ENCODE measurements at regions not wholly inside any gene's neighbourhood (a gene's known extent, or its start where the extent isn't known, plus 50 kb on each side); places are given as distances from the start of the nearest gene placed in this dataset.
A peak's percentile ranks its signal among the peaks of the same experiment; 100 is the strongest.

DNA sequence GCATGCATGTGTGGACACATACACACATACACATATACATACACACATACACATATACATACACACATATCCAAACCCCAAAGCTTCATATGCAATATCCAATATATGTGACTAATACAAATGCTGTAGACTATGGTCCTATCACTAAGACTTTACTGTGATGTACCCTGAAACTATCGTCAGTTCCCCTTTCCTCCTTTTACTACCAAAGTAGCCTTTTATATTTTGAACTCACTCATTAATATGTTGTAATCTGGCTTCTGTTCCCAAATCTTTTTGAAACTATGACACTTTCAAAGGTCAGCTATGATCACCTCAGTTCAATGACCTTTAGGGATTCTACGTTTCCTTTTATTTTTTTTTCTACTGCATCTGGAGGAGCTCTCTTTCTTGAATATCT lies 64.8 kb upstream of the TFEC start:
- H3K4me3 Mint-ChIP-seq: no peak overlapping the region
- H3K27ac Mint-ChIP-seq: peak overlapping the region in 3 of 7 donors; percentile 14 to 67 (median 16)
- Histone ChIP-seq H3K4me1 (ENCODE audit: control insufficient read depth in 1 of 2, insufficient read depth in 2 of 2, low read length in 2 of 2) (peaks cover 5 to 10% of the 10 kb centered on the region in 2 donors), H4K20me1 (ENCODE audit: insufficient read depth, low read length) (no peaks in the 10 kb centered on the region), H3K27me3 (ENCODE audit: control insufficient read depth in 2 of 2, insufficient read depth in 2 of 2, low read length in 2 of 2) (no peaks in the 10 kb centered on the region), H3K79me2 (ENCODE audit: insufficient read depth, low read length) (no peaks in the 10 kb centered on the region), H2AFZ (ENCODE audit: insufficient read depth, low read depth, low read length, poor library complexity, severe bottlenecking) (no peak overlapping the region), H3K36me3 (replicated peaks in 1 of 2; ENCODE audit: control insufficient read depth in 1 of 2, insufficient read depth in 2 of 2, low read length in 2 of 2) (no peaks in the 10 kb centered on the region), H3K4me3 (replicated peaks in 1 of 3; ENCODE audit: low read depth in 2 of 3, low read length in 3 of 3) (no peak overlapping the region), H3K4me2 (replicated peaks; ENCODE audit: extremely low read depth, low read length, poor library complexity, severe bottlenecking) (no peak overlapping the region), H3K9me3 (replicated peaks in 1 of 2; ENCODE audit: control insufficient read depth in 1 of 2, insufficient read depth in 1 of 2, low read length in 2 of 2) (peaks cover 0 to under 1% of the 10 kb centered on the region in 2 donors), H3K27ac (ENCODE audit: low read depth in 1 of 2, low read length in 2 of 2) (no peak overlapping the region), H3K9ac (ENCODE audit: insufficient read depth, low read length, poor library complexity, severe bottlenecking) (no peak overlapping the region)
- WGBS (ENCODE audit: insufficient coverage): 38% methylated on average over 1 of the region's 2 CpGs
- intact Hi-C loops (cut with micrococcal nuclease): loop anchor here in 1 of 2 donors (10.0 kb wide), 1 partner anchor 61 kb away; the partner anchor contains the start of gene TFEC
- no peaks in the 10 kb centered on the region for H3K27me3 Mint-ChIP-seq (ENCODE audit: low read depth in 3 of 3)
- H3K4me1 Mint-ChIP-seq: peaks cover 13% of the 10 kb centered on the region
- no peaks in the 10 kb centered on the region for H3K36me3 Mint-ChIP-seq
- peak; percentile 41 to 72 (median 55) for DNase-seq
- TF ChIP-seq, protein P1, sequence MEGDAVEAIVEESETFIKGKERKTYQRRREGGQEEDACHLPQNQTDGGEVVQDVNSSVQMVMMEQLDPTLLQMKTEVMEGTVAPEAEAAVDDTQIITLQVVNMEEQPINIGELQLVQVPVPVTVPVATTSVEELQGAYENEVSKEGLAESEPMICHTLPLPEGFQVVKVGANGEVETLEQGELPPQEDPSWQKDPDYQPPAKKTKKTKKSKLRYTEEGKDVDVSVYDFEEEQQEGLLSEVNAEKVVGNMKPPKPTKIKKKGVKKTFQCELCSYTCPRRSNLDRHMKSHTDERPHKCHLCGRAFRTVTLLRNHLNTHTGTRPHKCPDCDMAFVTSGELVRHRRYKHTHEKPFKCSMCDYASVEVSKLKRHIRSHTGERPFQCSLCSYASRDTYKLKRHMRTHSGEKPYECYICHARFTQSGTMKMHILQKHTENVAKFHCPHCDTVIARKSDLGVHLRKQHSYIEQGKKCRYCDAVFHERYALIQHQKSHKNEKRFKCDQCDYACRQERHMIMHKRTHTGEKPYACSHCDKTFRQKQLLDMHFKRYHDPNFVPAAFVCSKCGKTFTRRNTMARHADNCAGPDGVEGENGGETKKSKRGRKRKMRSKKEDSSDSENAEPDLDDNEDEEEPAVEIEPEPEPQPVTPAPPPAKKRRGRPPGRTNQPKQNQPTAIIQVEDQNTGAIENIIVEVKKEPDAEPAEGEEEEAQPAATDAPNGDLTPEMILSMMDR (IDR thresholded peaks at IDR 0.05): no peak
- H3K9me3 Mint-ChIP-seq: peaks cover 0 to 3% (median 0%) of the 10 kb centered on the region in 7 donors

DNA sequence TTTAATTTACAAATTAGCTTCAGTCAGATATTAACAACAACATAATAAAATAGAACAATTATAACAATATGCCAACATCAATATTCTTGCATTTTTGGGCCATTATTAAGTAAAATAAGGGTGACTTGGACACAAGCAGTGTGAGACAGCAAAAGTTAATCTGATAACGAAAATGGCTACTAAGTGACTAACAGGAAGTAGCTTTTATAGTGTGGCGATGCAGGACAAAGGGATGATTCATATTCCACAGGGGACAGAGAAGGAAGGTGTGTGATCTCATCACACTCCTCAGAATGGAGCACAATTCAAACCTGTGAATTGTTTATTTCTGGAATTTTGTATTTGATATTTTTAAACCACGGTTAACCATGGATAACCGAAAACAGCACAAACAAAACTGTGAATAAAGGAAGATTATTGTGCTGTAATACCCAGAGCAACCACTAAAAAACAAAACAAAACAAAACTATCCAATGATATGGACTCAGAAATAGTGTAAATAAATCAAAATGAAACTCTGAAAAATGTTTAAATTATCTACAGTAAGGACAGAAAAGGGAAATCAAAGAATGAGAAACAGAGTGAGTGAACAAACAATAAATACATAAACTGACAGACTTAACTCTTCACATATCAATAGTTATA lies 66.9 kb upstream of the TFEC start:
- Mint-ChIP-seq H3K36me3 (no peaks in the 10 kb centered on the region), H3K4me1 (peaks cover 13% of the 10 kb centered on the region), H3K27me3 (ENCODE audit: low read depth in 3 of 3) (no peaks in the 10 kb centered on the region), H3K4me3 (peak overlapping the region in 1 of 2 donors; percentile 44), H3K9me3 (peaks cover 0 to 3% (median 0%) of the 10 kb centered on the region in 7 donors), H3K27ac (peak overlapping the region in 2 of 7 donors; percentile 16 to 19)
- TF ChIP-seq, protein P1 (IDR thresholded peaks at IDR 0.05): peak; percentile 48
- no peak overlapping the region for H3K27ac ChIP-seq (ENCODE audit: low read depth in 1 of 2, low read length in 2 of 2)
- intact Hi-C loops (cut with micrococcal nuclease): loop anchor here in 1 of 2 donors (10.0 kb wide), 1 partner anchor 63 kb away; the partner anchor contains the start of gene TFEC
- no peak overlapping the region for H2AFZ ChIP-seq (ENCODE audit: insufficient read depth, low read depth, low read length, poor library complexity, severe bottlenecking)
- no peak overlapping the region for H3K9ac ChIP-seq (ENCODE audit: insufficient read depth, low read length, poor library complexity, severe bottlenecking)
- no peaks in the 10 kb centered on the region for H3K27me3 ChIP-seq (ENCODE audit: control insufficient read depth in 2 of 2, insufficient read depth in 2 of 2, low read length in 2 of 2)
- H4K20me1 ChIP-seq (ENCODE audit: insufficient read depth, low read length): no peaks in the 10 kb centered on the region
- H3K36me3 ChIP-seq (replicated peaks in 1 of 2; ENCODE audit: control insufficient read depth in 1 of 2, insufficient read depth in 2 of 2, low read length in 2 of 2): no peaks in the 10 kb centered on the region
- peak; percentile 50 to 83 (median 64) for DNase-seq
- H3K4me3 ChIP-seq (replicated peaks in 1 of 3; ENCODE audit: low read depth in 2 of 3, low read length in 3 of 3): no peak overlapping the region
- peaks cover 5 to 10% of the 10 kb centered on the region in 2 donors for H3K4me1 ChIP-seq (ENCODE audit: control insufficient read depth in 1 of 2, insufficient read depth in 2 of 2, low read length in 2 of 2)
- peak overlapping the region; percentile 9 for H3K4me2 ChIP-seq (replicated peaks; ENCODE audit: extremely low read depth, low read length, poor library complexity, severe bottlenecking)
- no peaks in the 10 kb centered on the region for H3K79me2 ChIP-seq (ENCODE audit: insufficient read depth, low read length)
- no peaks in the 10 kb centered on the region for H3K9me3 ChIP-seq (replicated peaks in 1 of 2; ENCODE audit: control insufficient read depth in 1 of 2, insufficient read depth in 1 of 2, low read length in 2 of 2)
- WGBS (ENCODE audit: insufficient coverage): no CpG with 5 or more reads among the region's 4 CpGs
